ENCODE measurements at regions not wholly inside any gene's neighbourhood (a gene's known extent, or its start where the extent isn't known, plus 50 kb on each side); places are given as distances from the start of the nearest gene placed in this dataset.
"Not testable (repeated sequence)": the region's sequence is repeated elsewhere in the genome, so short reads cannot be mapped to it uniquely, and the experiment has no call there.

- H3K4me3 Mint-ChIP-seq; H3K36me3 Mint-ChIP-seq (ENCODE audit: low read depth); H3K27ac Mint-ChIP-seq; DNase-seq; POLR2A ChIA-PET; ATAC-seq (ENCODE audit: low read depth); H3K27me3 Mint-ChIP-seq; H3K4me1 Mint-ChIP-seq; intact Hi-C loops (cut with micrococcal nuclease); CTCF ChIA-PET; H3K9me3 Mint-ChIP-seq: not testable (repeated sequence)
These were observed 2825.2 kb downstream of the RPIA start for GRCh38 chr2:91516669-91517068.

DNA sequence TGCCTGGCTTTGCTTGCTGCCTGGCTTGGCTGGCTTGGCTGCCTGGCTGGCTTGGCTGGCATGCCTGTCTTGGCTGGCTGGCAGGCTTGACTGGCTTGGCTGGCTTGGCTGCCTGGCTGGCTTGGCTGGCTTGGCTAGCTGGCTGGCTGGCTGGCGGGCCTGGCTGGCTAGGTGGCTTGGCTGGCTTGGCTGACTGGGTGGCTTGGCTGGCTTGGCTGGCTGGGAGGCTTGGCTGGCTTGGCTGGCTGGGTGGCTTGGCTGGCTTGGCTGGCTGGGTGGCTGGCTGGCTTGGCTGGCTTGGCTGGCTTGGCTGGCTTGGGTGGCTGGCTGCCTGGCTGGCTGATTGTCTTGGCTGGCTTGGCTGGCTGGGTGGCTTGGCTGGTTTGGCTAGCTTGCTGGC, 2826.4 kb downstream of the RPIA start:
- H3K27me3 Mint-ChIP-seq; CTCF ChIA-PET; DNase-seq; H3K4me3 Mint-ChIP-seq; intact Hi-C loops (cut with micrococcal nuclease); POLR2A ChIA-PET; H3K9me3 Mint-ChIP-seq; H3K27ac Mint-ChIP-seq; H3K4me1 Mint-ChIP-seq; ATAC-seq (ENCODE audit: low read depth); H3K36me3 Mint-ChIP-seq (ENCODE audit: low read depth): not testable (repeated sequence)

GRCh38 chr2:91518361-91518981, 2827.0 kb downstream of the RPIA start:
- H3K9me3 Mint-ChIP-seq; H3K4me3 Mint-ChIP-seq; intact Hi-C loops (cut with micrococcal nuclease); H3K27ac Mint-ChIP-seq; H3K4me1 Mint-ChIP-seq; CTCF ChIA-PET; DNase-seq; POLR2A ChIA-PET; H3K27me3 Mint-ChIP-seq; ATAC-seq (ENCODE audit: low read depth); H3K36me3 Mint-ChIP-seq (ENCODE audit: low read depth): not testable (repeated sequence)

GRCh38 chr2:91519359-91519758, 2827.9 kb downstream of the RPIA start:
- H3K27me3 Mint-ChIP-seq; CTCF ChIA-PET; intact Hi-C loops (cut with micrococcal nuclease); H3K4me3 Mint-ChIP-seq; POLR2A ChIA-PET; H3K36me3 Mint-ChIP-seq (ENCODE audit: low read depth); H3K9me3 Mint-ChIP-seq; H3K27ac Mint-ChIP-seq; DNase-seq; ATAC-seq (ENCODE audit: low read depth); H3K4me1 Mint-ChIP-seq: not testable (repeated sequence)

DNA sequence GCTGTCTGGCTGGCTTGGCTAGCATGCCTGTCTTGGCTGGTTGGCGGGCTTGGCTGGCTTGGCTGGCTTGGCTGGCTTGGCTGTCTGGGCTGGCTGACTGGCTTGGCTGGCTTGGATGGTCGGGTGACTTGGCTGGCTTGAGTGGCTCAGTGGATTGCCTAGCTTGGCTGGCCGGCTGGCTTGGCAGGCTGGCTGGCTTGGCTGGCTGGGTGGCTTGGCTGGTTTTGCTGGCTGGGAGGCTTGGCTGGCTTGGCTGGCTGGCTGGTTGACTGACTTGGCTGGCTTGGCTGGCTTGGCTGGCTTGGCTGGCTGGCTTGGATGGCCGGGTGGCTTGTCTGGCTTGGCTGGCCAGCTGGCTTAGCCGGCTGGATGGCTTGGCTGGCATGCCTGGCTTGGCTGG, 2828.4 kb downstream of the RPIA start:
- H3K4me1 Mint-ChIP-seq; H3K36me3 Mint-ChIP-seq (ENCODE audit: low read depth); ATAC-seq (ENCODE audit: low read depth); H3K9me3 Mint-ChIP-seq; POLR2A ChIA-PET; intact Hi-C loops (cut with micrococcal nuclease); CTCF ChIA-PET; H3K4me3 Mint-ChIP-seq; DNase-seq; H3K27ac Mint-ChIP-seq; H3K27me3 Mint-ChIP-seq: not testable (repeated sequence)

DNA sequence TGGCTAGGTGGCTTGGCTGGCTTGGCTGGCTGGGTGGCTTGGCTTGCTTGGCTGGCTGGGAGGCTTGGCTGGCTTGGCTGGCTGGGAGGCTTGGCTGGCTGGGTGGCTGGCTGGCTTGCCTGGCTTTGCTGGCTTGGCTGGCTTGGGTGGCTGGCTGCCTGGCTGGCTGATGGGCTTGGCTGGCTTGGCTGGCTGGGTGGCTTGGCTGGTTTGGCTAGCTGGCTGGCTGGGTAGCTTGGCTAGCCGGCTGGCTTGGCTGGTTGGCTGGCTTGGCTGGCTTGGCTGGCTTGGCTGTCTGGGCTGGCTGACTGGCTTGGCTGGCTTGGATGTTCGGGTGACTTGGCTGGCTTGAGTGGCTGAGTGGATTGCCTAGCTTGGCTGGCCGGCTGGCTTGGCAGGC, 2829.1 kb downstream of the RPIA start:
- intact Hi-C loops (cut with micrococcal nuclease); ATAC-seq (ENCODE audit: low read depth); POLR2A ChIA-PET; H3K27ac Mint-ChIP-seq; CTCF ChIA-PET; H3K27me3 Mint-ChIP-seq; H3K36me3 Mint-ChIP-seq (ENCODE audit: low read depth); H3K4me1 Mint-ChIP-seq; H3K9me3 Mint-ChIP-seq; DNase-seq; H3K4me3 Mint-ChIP-seq: not testable (repeated sequence)

GRCh38 chr2:91520972-91521535, 2829.6 kb downstream of the RPIA start:
- POLR2A ChIA-PET; H3K4me1 Mint-ChIP-seq; H3K36me3 Mint-ChIP-seq (ENCODE audit: low read depth); ATAC-seq (ENCODE audit: low read depth); H3K4me3 Mint-ChIP-seq; H3K27ac Mint-ChIP-seq; DNase-seq; intact Hi-C loops (cut with micrococcal nuclease); CTCF ChIA-PET; H3K27me3 Mint-ChIP-seq; H3K9me3 Mint-ChIP-seq: not testable (repeated sequence)

- ATAC-seq (ENCODE audit: low read depth); DNase-seq; H3K27ac Mint-ChIP-seq; H3K36me3 Mint-ChIP-seq (ENCODE audit: low read depth); CTCF ChIA-PET; H3K27me3 Mint-ChIP-seq; H3K4me3 Mint-ChIP-seq; H3K9me3 Mint-ChIP-seq; POLR2A ChIA-PET; intact Hi-C loops (cut with micrococcal nuclease); H3K4me1 Mint-ChIP-seq: not testable (repeated sequence)
These were observed 2830.5 kb downstream of the RPIA start for GRCh38 chr2:91521944-91522343.

- CTCF ChIA-PET; H3K36me3 Mint-ChIP-seq (ENCODE audit: low read depth); H3K9me3 Mint-ChIP-seq; H3K4me1 Mint-ChIP-seq; ATAC-seq (ENCODE audit: low read depth); POLR2A ChIA-PET; H3K27ac Mint-ChIP-seq; H3K4me3 Mint-ChIP-seq; H3K27me3 Mint-ChIP-seq; intact Hi-C loops (cut with micrococcal nuclease); DNase-seq: not testable (repeated sequence)
These were observed 2831.4 kb downstream of the RPIA start for GRCh38 chr2:91522877-91523276.

DNA sequence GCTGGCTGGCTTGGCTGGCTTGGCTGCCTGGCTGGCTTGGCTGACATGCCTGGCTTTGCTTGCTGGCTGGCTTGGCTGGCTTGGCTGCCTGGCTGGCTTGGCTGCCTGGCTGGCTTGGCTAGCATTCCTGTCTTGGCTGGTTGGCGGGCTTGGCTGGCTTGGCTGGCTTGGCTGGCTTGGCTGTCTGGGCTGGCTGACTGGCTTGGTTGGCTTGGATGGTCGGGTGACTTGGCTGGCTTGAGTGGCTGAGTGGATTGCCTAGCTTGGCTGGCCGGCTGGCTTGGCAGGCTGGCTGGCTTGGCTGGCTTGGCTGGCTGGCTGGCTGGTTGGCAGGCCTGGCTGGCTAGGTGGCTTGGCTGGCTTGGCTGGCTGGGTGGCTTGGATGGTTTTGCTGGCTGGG, 2832.3 kb downstream of the RPIA start:
- ATAC-seq (ENCODE audit: low read depth); POLR2A ChIA-PET; H3K9me3 Mint-ChIP-seq; DNase-seq; CTCF ChIA-PET; H3K4me1 Mint-ChIP-seq; H3K36me3 Mint-ChIP-seq (ENCODE audit: low read depth); intact Hi-C loops (cut with micrococcal nuclease); H3K27ac Mint-ChIP-seq; H3K27me3 Mint-ChIP-seq; H3K4me3 Mint-ChIP-seq: not testable (repeated sequence)

GRCh38 chr2:91525587-91525986, 2834.1 kb downstream of the RPIA start:
- ATAC-seq (ENCODE audit: low read depth); H3K4me3 Mint-ChIP-seq; H3K27ac Mint-ChIP-seq; intact Hi-C loops (cut with micrococcal nuclease); DNase-seq; CTCF ChIA-PET; H3K36me3 Mint-ChIP-seq (ENCODE audit: low read depth); H3K4me1 Mint-ChIP-seq; H3K9me3 Mint-ChIP-seq; H3K27me3 Mint-ChIP-seq; POLR2A ChIA-PET: not testable (repeated sequence)

DNA sequence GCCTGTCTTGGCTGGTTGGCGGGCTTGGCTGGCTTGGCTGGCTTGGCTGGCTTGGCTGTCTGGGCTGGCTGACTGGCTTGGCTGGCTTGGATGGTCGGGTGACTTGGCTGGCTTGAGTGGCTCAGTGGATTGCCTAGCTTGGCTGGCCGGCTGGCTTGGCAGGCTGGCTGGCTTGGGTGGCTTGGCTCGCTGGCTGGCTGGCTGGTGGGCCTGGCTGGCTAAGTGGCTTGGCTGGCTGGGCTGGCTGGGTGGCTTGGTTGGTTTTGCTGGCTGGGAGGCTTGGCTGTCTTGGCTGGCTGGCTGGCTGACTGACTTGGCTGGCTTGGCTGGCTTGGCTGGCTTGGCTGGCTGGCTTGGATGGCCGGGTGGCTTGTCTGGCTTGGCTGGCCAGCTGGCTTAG, 2834.6 kb downstream of the RPIA start:
- DNase-seq = not testable (repeated sequence)

GRCh38 chr2:91527056-91527455, 2835.6 kb downstream of the RPIA start:
- H3K36me3 Mint-ChIP-seq (ENCODE audit: low read depth); ATAC-seq (ENCODE audit: low read depth); CTCF ChIA-PET; H3K27ac Mint-ChIP-seq; DNase-seq; H3K4me3 Mint-ChIP-seq; H3K4me1 Mint-ChIP-seq; intact Hi-C loops (cut with micrococcal nuclease); H3K9me3 Mint-ChIP-seq; POLR2A ChIA-PET; H3K27me3 Mint-ChIP-seq: not testable (repeated sequence)

More for the DNA sequence above, 2834.6 kb downstream of the RPIA start:
- H3K9me3 Mint-ChIP-seq; POLR2A ChIA-PET; H3K27me3 Mint-ChIP-seq; H3K27ac Mint-ChIP-seq; ATAC-seq (ENCODE audit: low read depth); H3K4me3 Mint-ChIP-seq; H3K36me3 Mint-ChIP-seq (ENCODE audit: low read depth); intact Hi-C loops (cut with micrococcal nuclease); H3K4me1 Mint-ChIP-seq; CTCF ChIA-PET: not testable (repeated sequence)

All from activated B cell treated with CpG ODN at 0.5 μM for 24 hours (primary cell).